Heart right ventricle (tissue), 16 donors: ENCODE measurements at regions not wholly inside any gene's neighbourhood (a gene's known extent, or its start where the extent isn't known, plus 50 kb on each side); places are given as distances from the start of the nearest gene placed in this dataset.

Source experiments
- ATAC-seq, 8 donors: fragments of 200-7000 bp; cut with Tn5 transposase; one replicate each; pipeline ENCODE4 v1.9.1; 2020; ENCODE audit warnings: mild to moderate bottlenecking in 8 of 8, moderate library complexity in 8 of 8, moderate number of reproducible peaks in 1 of 8
- DNase-seq, 2 donors: peaks; one replicate each; pipeline ENCODE4 v3.0.0-alpha.2; 2020
- H3K27ac ChIP-seq, 10 donors: fragments of 200-600 bp; sonication (generic) in 2 of 10; one replicate each; pipeline versions ENCODE4 v1.5.0 to v1.8.0; 2020 to 2022; ENCODE audit warnings: mild to moderate bottlenecking in 3 of 10
- H3K27me3 ChIP-seq, 7 donors: fragments of 200-600 bp; one replicate each; pipeline ENCODE4 v1.8.0; 2021 to 2022; ENCODE audit warnings: mild to moderate bottlenecking in 2 of 7
- H3K36me3 ChIP-seq, 9 donors: fragments of 200-600 bp; sonication (generic) in 1 of 9; one replicate each; pipeline versions ENCODE4 v1.5.0 to v1.8.0; 2020 to 2022; ENCODE audit warnings: mild to moderate bottlenecking in 2 of 9
- H3K4me1 ChIP-seq, 9 donors: fragments of 200-600 bp; sonication (generic) in 1 of 9; one replicate each; pipeline versions ENCODE4 v1.5.0 to v1.8.0; 2020 to 2022; ENCODE audit warnings: mild to moderate bottlenecking in 4 of 9
- H3K4me3 ChIP-seq, 10 donors: fragments of 200-600 bp; sonication (generic) in 2 of 10; one replicate each; pipeline versions ENCODE4 v1.5.0 to v1.8.0; 2020 to 2022; ENCODE audit warnings: mild to moderate bottlenecking in 7 of 10, moderate library complexity in 2 of 10
- H3K9me3 ChIP-seq, 11 donors: fragments of 200-600 bp in 10 of 11; sonication (generic) in 2 of 11; one replicate each; pipeline versions ENCODE4 v1.5.0 to v1.8.0; 2013 to 2022; ENCODE audit warnings: mild to moderate bottlenecking in 2 of 11, control low read depth in 1 of 11, moderate library complexity in 1 of 11
- CTCF ChIP-seq, 9 donors: fragments of 200-600 bp; sonication (generic) in 2 of 9; IDR thresholded peaks; one replicate each; pipeline versions ENCODE4 v1.5.0 to v1.8.0; 2021 to 2022; ENCODE audit warnings: antibody characterized with exemption in 9 of 9, mild to moderate bottlenecking in 5 of 9, moderate library complexity in 1 of 9
- WGBS, 2 donors: extraction: QIAGEN DNeasy Blood & Tissue Kit; methylation state at CpG; one replicate each; pipeline ENCODE4 v1.1.7; 2013; ENCODE audit warnings: inconsistent platforms in 1 of 2; 5-methylcytosine and 5-hydroxymethylcytosine counted together
- intact Hi-C, 10 donors: fragments of 100-400 bp; cut with DNase I; formaldehyde crosslinking; loops; one replicate each; pipeline versions ENCODE4 v1.11.1 to v1.14.2; 2022
- donor health status: Arrhythmogenic right ventricular cardiomyopathy.
- donor health status: ischemic (EF 13 %, LVEDD 7.1; RV severe dilation, severe dysfunction).
- donor health status: healthy with polysubstance abuse.
- donor health status: DM: no; HTN: yes; CAD: no.
- donor health status: DM: no; HTN: no; CAD: no.
- donor health status: ischemic (EF 25% LVEDD 6.9; RV normal size, moderate dysfunction).
- donor health status: ischemic (EF 25% LVEDD 5.7; RV mildly dilated, moderate dysfunction).
- donor health status: healthy.
- donor health status: DM: yes; HTN: yes; CAD: no.
- donor health status: Ischemic cardiomyopathy.
- donor health status: ischemic (EF 35%, LVEDD 5.7; RV mildly dilated, moderate dysfunction).
- donor health status: nonischemic (EF 11% LVEDD 7.7; RV severe dilation, severe dysfunction).
- donor health status: DM: yes; HTN: yes; CAD: no.
- donor health status: PGD.
- donor health status: ischemic (EF 29% LVEDD 5.4; RV normal size, mild dysfunction).
- donor health status: nonischemic (EF 23%, LVEDD 6.1; RV moderate dilation, normal function).

DNA sequence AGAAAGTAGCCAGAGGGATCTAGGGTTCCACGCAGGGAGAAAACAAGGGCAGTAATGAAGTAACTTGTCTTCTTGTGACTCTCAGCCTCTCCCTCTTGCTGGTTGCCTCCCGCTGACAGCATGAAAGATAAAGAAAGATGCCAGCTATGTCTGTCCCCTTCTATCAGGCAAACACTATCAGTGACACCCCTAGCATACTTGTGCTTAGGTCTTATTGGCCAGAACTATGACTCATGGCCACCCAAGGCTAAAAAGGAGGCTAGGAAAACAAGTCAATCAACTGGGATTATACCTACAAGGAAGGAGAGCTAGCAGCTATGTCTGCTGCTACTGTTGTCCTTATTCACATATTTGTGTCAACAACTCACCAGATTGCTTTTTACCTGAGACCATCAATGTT, 206.8 kb upstream of the SOX4 start:
- no peak overlapping the region for H3K27ac ChIP-seq
- WGBS, 2 donors, result 47 to 83% methylated on average over 2 of the region's 2 CpGs
- no peaks in the 10 kb centered on the region for H3K36me3 ChIP-seq
- no peaks in the 10 kb centered on the region for H3K4me1 ChIP-seq
- peak in 2 of 8 donors; percentile 22 to 61 for ATAC-seq
- H3K9me3 ChIP-seq, result no peaks in the 10 kb centered on the region
- TF ChIP-seq CTCF (IDR thresholded peaks at IDR 0.05), result no peak
- intact Hi-C loops, result no loop called here
- no peak overlapping the region for H3K4me3 ChIP-seq
- DNase-seq, result no peak
- H3K27me3 ChIP-seq, result no peaks in the 10 kb centered on the region

DNA sequence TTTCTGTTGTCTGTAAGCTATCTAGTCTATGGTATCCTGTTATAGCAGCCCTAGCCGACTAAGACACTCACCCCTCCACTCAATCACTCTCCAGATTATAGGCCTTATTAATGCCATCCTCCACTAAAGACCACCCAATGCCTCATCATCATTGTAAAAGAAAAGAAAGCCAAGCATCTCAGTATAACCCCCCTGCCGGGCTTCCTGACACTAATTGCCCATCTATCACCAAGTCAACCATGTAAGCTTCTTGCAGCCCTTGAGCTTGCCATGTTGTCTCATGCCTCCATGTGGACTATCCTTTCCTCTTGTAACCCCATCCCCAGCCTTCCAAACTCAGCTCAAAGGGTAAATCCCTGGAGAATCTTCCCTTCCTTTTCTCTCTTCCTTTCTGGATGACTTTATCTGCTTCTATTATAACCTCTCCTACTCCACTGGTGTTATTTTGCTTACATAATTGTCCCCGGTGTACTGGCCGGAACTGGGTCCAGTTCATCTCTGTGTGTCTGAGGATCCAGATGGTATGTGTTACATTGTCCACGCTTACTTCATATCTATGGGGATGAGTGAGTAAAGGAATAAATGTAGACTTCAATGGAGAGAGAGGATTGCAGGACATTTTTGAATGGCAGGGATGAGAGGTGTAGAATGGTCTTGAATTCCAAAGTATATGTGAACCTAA, 202.9 kb upstream of the SOX4 start:
- 65 to 78% methylated on average over 5 of the region's 5 CpGs for WGBS, 2 donors
- peaks cover 0 to 5% (median 0%) of the 10 kb centered on the region in 9 donors for H3K4me1 ChIP-seq
- intact Hi-C loops, result no loop called here
- no peaks in the 10 kb centered on the region for H3K27me3 ChIP-seq
- no peak for TF ChIP-seq CTCF (IDR thresholded peaks at IDR 0.05)
- no peaks in the 10 kb centered on the region for H3K9me3 ChIP-seq
- no peak overlapping the region for H3K27ac ChIP-seq
- ATAC-seq, result peak in 3 of 8 donors; percentile 44 to 77 (median 59)
- no peak overlapping the region for H3K4me3 ChIP-seq
- no peaks in the 10 kb centered on the region for H3K36me3 ChIP-seq
- DNase-seq, result peak in 1 of 2 donors; percentile 8

DNA sequence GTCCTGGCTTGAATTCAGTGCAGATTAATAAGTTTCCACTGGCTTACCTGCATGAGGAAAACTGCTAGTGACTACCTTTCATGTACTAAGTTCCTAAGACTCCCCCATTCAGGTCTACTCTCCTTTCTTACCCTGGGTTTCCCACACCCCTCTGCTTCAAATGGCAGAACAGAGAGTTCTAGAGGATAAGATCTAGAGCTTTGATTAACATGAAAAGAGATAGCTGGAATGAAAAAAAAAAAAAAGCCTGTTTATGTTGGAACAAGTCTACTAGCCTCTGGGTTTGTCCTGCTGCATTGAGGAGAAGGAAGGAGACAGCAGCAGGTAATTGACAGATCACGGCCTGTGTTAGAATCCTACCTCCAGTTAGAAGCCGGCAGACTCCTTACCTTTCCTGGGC, 201.4 kb upstream of the SOX4 start:
- WGBS, 2 donors, result 93 to 94% methylated on average over 2 of the region's 2 CpGs
- ATAC-seq, result no peak
- no peak for DNase-seq
- no peak overlapping the region for H3K27ac ChIP-seq
- no peaks in the 10 kb centered on the region for H3K36me3 ChIP-seq
- H3K4me1 ChIP-seq, result peaks cover 0 to 5% (median 0%) of the 10 kb centered on the region in 9 donors
- intact Hi-C loops, result no loop called here
- H3K9me3 ChIP-seq, result no peaks in the 10 kb centered on the region
- no peak overlapping the region for H3K4me3 ChIP-seq
- no peaks in the 10 kb centered on the region for H3K27me3 ChIP-seq
- TF ChIP-seq CTCF (IDR thresholded peaks at IDR 0.05), result no peak

DNA sequence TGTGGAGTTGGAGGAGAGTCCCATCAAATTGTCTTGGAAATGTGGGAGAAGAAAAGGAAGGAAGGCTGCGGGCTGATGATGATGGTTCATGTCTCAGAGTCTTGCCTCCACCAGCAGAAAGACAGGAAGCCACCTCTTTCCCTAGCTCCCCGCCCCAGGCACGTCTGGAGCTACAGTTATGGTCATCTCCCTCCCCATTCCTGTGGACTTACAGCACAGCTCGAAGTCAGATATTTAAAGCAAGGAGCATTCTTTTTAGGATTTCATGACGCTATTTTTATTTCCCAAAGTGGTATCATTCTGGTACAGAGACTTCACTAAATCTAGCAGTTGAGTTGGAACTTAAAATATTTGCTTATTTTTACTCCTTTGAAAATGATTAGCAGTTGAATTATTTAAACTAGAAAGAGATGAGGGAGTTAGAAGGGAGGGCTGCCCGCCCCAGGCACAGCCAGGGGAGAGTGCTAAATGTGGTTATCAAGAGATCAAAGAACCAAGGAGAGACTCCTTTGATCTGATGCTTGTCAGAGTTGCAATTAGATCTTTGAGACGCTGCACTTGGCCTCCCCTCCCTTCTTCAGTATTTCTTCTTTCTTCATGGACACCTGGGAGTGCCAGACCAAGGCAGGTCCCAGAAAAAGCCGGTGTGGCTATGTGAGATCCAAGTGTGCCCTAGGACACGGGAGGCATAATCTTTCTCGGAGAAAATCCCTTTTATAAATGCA, 199.9 kb upstream of the SOX4 start:
- intact Hi-C loops, result no loop called here
- no peak overlapping the region for H3K27ac ChIP-seq
- ATAC-seq (no peak), DNase-seq (no peak)
- H3K36me3 ChIP-seq, result no peaks in the 10 kb centered on the region
- no peak overlapping the region for H3K4me3 ChIP-seq
- WGBS, 2 donors, result 74 to 76% methylated on average over 10 of the region's 10 CpGs
- H3K9me3 ChIP-seq, result no peaks in the 10 kb centered on the region
- no peak for TF ChIP-seq CTCF (IDR thresholded peaks at IDR 0.05)
- no peaks in the 10 kb centered on the region for H3K27me3 ChIP-seq
- H3K4me1 ChIP-seq, result peaks cover 0 to 5% (median 0%) of the 10 kb centered on the region in 9 donors
